NCI-H2196 (cell line): ENCODE measurements at regions not wholly inside any gene's neighbourhood (a gene's known extent, or its start where the extent isn't known, plus 50 kb on each side); places are given as distances from the start of the nearest gene placed in this dataset.
"Not testable (repeated sequence)": the region's sequence is repeated elsewhere in the genome, so short reads cannot be mapped to it uniquely, and the experiment has no call there.

Source experiments
- DNase-seq: peaks from one replicate; lab custom pipeline; 2025; ENCODE audit not compliant: unreplicated experiment; lab: John Stamatoyannopoulos, UW

DNA sequence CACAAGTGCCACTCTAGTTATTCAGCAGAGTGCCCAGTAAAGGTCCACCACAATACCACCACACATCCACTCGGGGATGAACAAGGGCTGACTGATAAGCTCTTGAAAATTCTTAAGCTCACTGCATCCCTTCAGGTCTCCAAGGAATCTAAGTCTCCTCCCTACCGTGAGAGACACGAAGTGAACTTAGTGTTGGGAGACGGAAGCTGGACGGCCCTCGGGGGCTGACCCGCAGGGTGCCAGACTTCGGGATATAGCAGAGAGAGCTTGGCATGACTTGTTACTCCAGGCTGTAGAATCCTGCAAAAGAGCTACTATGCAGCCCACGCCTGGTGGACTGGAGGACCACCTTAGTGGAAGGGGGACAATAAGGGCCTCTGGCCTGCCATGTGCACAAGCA lies 75.1 kb downstream of the LYZL1 start:
- DNase-seq = not testable (repeated sequence)

DNA sequence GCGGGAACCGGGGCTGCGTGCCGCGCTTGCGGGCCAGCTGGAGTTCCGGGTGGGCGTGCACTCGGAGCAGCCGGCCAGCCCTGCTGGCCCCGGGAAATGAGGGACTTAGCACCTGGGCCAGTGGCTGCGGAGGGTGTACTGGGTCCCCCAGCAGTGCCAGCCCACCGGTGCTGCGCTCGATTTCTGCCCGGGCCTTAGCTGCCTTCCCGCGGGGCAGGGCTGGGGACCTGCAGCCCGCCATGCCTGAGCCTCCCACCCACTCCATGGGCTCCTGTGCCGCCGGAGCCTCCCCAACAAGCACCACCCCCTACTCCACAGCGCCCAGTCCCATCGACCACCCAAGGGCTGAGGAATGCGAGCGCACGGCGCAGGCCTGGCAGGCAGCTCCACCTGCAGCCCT lies 77.3 kb downstream of the LYZL1 start:
- not testable (repeated sequence) for DNase-seq

DNA sequence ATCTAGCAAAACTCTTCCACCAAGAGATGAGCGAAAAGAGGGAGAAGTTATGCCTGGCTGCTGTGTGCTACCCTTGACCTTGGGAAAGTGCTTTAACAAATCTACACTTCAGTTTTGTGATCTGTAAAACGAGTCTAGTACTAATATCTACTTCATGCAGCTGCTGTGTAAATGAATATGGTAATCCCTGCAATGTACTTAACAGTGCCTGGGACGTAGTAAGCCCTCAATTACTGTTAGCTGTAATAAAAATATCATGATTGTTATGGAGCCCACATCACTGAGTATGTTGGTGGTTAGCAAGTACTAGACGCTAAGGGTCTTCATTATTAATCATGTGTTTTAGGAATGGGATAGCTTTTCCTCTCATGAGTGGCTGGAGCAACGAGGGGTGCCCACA lies 80.5 kb downstream of the LYZL1 start:
- DNase-seq = no peak

DNA sequence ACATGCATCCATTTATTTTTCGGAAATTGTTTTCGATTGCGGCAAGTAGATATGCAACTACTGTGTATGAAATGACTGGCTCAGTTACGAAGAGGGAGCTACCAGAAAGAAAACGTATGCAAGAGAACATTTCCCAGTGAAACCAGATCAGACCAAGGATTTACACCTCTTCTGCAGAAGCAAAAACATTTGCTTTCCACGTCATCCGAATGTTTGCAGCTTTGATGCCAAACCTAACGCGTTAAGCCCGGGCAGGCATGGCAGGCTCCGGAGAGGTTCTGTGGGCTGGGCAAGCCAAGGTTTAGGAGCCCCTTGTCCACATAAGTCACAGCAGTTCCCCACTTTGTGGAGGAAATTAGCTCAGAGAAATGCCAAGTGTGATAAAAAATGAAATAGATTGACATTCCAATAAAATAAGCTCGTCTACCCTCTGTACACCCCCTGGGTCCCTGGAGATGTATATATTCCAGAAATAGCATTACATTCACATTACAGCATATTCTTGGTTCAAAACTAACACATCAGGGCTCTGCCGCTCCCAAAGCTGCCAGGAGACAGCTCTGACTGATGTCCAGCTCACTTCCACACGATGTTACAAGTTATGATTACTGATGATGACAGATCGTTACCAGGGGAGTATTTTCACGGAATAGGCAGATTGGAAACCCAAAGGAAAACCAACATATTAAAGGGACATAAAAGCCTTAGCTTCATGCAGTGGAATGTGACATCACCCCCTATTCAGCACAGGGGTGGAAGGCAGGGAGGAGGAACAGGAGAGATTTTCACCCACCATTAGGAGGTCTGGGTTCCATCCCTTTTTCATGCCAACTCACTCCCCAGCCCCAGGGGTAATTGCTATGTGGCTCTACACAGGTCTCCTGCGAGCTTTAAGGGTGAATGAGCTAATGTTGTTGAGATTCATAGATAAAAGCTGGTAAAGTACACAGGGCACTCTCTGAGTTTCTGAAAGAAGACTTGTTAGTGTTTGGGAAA lies 81.5 kb downstream of the LYZL1 start:
- DNase-seq = no peak

DNA sequence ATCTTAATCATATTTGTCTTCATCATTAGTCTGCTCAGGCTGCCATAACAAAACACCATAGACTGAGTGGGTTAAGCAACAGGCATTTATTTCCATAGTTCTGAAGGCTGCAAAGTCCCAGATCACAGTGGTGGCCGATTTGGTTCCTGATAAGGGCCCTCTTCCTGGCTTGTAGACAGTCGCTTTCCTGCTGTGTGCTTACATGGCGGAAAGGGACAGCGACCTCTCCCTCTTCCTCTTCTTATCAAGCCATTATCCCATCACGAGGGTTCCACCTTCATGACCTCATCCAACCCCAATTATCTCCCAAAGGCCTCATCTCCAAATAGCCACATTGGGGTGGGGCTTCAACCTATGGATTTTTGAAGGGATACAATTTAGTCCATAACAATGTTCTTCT lies 84.0 kb downstream of the LYZL1 start:
- no peak for DNase-seq

DNA sequence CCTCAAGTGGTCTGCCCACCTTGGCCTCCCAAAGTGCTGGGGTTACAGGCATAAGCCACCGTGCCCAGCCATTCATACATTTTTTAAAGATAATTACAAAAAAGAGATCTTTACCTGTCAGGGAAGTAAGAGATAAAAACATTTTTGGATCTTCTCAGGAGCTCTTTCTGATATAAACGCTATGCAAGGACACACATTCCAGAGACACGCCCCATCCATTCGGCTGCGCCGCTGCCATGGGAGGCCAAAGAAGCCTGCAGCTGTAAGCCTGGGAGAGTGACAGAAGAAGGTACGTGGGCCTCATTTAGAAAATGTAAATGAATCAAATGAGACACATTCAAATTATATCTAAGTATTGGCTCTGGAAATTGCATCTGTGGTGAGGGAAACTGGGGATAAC lies 85.3 kb downstream of the LYZL1 start:
- DNase-seq = no peak

DNA sequence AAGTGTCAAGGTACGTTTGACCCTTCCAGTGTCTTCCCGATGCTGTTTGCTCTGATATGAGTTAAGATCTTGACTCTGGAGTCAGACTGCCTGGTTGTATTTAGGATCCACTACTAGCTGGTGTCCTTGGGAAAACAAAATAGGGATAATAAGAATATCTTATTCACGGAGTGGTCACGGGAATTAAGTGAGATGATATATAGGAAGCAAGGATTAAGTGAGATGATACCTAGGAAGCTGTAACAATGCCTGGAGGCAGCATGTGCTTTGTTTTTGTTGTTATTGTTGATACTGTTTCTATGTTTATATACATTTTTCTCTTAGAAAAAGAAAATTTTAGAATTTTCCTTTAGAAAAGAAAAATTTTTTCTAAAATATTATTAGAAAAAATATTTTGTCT lies 87.0 kb downstream of the LYZL1 start:
- DNase-seq = no peak

DNA sequence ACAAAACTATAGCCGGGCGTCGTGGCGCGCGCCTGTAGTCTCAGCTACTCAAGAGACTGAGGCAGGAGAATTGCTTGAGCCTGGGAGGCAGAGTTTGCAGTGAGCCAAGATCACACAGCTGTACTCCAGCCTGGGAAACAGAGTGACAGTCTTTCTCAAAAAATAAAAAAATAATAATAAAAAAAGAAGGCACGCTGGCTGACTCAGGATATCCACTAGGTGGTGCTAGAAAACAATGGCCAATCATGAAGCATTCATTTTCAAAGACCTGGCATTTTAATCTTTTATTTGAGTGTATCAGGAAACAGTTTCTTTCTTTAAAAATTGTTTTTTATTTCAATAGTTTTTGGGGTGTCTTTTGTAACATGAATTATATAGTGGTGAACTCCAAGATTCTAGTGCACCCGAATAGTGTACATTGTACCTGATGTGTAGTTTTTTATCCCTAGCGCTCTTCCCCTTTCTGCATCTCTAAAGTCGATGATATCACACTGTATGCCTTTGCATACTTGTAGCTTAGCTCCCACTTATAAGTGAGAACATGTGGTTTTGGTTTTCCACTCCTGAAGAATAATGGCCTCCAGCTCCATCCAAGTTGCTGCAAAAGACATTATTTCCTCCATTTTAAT lies 88.6 kb downstream of the LYZL1 start:
- peak; percentile 11 for DNase-seq

DNA sequence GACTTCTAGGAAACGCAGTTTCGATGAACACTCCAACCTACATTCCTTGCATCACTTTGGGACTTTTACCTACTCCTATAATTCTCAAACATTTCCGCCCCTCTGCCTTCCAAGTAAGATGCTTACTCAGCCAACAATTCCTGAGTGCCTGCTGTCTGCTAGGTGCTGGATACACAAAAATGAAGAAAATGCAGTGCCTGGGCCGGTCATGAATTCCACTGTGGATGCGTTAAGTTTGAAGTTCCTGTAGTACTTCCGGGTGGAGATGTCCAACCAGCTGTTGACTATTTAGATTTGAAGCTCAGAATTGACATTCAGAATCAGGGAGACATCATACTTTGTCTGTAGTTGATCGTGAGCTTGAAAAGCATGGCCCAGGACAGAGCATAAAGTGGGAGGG lies 89.2 kb downstream of the LYZL1 start:
- DNase-seq = no peak

DNA sequence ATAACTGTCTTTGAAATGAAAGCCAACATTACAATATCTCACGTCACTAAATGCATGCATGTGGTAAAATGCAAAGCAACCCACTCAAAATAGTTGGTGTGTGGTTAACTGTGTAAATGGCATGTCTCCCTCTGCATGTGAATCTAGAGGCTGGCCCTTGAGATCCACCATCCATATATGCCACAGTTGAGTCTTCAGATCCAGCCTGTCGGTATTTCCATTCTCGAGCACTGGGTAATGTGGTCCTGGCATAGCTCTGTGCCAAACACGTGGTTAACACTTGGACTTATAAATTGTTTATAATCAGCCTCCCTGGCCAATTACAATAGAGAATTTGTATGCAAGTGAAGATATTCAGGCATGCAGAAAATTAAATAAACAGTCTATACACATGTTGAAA lies 90.3 kb downstream of the LYZL1 start:
- DNase-seq = no peak

DNA sequence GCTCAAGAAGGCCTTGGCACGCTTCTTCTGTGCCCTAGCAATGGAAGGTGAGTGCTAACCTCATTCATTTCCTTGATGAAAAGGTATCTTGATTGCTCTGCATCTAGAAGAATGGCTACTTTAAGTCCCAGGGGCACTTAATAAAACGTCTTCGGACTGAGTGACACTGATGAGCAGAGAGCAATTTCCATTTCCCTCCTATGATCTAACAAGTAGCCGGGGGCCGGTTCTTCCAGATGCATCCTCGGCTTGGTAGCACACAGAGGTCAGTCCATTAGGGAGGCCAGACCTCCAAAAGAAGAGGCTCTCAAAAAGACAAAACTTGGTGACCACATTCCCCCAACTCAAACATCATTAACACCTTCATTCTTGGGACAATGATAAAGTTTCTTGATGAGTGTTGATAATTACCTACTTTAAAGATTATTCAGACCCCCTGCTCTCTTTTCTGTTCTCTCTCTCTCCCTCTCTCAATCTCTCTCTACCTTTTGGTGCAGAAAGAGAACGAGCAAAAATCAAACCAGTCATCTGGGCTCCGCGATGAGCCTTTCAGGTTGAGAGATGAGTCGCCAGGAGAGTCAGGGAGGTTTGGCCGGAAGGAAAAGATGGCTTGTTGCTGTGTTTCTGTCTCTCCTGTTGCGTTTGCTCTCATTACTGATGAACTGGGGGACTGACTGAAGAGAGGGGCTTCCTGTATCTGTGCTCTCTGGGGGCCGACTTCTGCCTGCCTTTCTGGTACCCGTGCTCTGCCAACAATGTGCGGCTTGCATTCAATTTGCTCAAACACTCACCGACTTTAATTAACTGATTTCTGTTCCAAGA lies 91.1 kb downstream of the LYZL1 start:
- not testable (repeated sequence) for DNase-seq

DNA sequence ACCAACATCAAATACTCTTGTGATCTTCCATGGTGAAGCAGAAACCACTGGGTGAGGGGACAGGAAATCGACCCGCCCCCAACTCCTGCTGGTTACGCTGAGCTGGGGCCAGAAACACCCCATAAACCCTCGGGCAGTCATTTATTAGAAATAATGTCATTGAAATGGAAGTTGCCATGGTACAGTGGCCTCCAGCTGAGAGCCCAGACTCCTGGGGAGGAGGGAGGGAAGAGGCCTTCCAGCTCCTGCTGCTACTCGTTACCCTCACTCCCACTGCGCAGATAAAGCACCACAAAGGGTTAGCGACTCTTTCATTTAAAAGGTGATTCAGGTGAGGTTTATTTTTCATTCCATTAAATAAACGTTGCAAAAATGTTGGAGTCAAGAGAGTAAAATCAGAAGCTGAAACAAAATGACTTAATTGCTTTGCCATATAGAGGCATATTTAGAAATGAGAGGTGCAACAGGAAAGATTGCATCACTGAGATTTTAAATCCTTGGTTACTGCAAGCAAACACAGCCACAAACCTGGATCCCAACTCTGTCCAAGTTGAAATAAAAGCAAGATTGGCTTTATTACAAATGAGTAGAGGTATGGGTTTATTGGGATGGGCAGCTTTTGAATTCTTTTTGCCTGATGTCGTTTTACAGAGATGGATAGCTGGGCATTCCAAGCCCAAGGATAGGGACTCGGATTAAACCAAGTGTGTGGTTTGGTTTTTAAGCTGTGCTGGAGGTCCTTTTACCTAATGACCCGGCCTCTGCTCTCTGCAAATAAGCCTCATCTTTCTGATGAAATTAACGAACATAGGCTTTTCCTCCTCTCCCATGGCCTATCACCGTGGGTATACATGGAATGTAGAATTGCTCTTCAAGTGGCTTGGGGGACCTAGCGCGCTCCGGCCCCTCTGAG lies 92.0 kb downstream of the LYZL1 start:
- not testable (repeated sequence) for DNase-seq

DNA sequence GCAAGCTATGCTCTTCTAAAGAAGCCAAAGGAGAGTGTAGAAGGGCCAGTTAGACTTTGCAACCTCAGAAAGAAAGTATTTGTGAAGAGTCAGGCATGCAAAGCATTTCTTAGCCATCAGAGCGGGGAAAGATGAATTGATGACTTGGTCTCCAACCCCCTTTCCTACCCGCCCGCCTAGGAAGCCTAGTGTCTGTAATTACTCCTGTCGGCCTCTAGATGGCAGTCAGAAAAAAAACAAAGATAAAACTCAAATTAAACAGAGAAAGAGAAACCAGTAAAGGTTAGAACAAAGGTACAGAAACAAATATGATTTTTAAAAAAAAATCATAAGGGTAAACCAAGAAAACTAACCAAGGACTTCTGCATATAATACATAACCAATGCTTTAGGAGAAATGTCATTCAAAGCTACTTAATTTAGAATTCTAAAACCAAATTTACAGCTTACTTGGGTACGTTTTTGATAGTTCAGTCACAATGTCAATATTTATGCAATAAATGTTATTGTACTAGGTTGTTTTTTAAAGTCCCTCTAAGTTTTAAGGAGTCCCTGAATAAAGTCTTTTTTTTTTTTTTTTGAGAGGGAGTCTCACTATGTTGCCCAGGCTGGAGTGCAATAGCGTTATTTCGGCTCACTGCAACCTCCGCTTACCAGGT lies 97.6 kb downstream of the LYZL1 start:
- DNase-seq = peak; percentile 1

DNA sequence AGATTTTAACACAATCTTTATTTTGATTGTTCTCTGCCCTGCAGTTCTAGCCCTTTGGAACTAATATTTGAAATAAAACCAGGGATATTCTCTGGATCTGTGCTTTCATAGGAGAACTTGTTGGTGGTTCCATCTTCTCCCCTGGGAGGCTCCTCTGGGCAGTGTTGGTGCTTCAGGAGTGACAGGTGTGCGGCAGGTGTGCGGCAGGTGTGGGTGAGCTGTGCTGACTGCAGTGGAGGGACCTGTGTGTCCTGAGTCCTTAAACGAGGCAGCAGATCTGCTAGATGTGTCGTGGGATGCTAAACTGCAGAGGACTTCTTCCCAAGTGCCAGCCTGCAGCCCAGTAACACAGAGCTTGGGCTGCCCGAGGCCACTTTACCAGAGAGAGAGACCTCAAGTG lies 98.4 kb downstream of the LYZL1 start:
- DNase-seq = peak; percentile 10

DNA sequence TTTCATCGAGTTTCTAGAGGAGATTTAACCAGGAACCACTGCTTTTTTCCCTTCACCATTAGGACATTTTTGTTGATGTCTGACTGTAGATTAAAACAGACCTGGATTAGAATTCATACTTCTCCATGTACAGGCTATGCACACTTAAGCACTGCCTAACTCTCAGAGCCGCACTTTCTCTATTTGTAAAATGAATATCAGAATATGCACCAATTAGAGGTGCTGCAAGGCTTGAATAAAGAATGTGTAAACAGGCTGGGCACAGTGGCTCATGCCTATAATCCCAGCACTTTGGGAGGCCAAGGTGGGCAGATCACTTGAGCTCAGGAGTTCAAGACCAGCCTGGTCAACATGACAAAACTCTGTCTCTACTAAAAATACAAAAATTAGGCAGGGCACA lies 99.2 kb downstream of the LYZL1 start:
- not testable (repeated sequence) for DNase-seq

DNA sequence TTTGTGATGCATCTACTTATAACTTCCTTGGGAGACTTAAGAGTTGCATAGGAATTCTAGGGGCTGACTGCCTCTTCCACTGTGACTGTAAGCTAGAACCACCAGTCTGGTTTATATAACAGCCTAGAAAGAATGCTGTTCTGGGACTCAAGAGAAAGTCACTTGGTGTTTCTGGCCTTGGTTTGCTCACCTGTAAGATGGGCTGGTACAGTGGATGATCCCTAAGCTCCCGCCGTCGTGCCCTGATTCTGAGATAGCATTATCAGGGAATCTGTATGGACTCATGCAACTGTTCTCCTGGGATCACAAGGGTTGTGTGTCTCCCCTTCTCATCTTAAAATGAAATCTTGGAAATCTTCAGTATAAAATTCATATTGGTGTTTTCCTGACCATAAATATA lies 100.6 kb downstream of the LYZL1 start:
- no peak for DNase-seq

DNA sequence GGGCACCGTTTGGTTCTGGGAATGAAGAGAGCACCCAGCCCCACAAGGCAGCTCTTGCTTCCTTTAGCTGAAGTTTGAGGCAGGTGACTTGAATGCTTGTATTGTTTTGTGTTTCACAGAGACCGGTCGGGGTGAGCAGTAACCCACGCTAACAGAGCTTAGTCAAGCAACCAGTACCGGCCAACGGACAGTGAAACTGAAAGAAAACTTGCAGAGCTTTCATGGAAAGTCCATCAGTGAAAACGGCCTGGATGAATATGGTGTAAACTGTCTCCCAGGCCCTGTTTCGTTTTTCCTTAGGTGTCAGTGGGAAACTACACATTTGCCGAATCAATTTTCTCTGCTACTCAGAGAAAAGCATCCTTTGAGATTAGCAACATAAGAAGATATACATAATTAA lies 101.1 kb downstream of the LYZL1 start:
- no peak for DNase-seq

DNA sequence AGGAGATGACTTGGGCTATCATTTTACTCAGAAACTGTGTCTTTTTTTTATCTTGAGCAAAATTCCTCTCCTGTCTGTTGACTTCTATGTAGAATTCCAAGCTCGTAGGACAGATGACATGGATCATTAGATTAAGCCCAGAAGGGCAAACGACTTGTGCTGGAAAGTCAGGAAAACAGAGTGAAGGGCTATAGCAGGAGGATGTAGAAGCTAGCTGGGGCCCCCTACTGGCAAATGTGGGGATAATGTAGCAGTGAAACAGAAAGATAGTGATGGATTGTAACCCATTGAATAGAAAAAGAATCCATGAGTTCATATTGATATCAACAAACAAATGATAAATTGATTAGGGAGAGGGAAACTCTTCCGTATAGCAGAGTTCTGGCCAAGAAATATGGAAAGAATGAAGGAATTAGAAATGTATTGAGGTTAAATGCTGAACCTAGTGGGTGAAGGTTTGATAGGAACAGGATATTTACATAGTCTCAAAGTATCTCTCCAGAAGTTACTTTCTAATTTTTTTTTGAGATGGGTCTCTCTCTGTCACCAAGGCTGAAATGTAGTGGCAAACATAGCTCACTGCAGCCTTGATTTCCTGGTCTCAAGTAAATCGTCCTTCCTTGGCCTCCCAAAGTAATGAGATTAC lies 103.6 kb downstream of the LYZL1 start:
- DNase-seq = peak; percentile 37

DNA sequence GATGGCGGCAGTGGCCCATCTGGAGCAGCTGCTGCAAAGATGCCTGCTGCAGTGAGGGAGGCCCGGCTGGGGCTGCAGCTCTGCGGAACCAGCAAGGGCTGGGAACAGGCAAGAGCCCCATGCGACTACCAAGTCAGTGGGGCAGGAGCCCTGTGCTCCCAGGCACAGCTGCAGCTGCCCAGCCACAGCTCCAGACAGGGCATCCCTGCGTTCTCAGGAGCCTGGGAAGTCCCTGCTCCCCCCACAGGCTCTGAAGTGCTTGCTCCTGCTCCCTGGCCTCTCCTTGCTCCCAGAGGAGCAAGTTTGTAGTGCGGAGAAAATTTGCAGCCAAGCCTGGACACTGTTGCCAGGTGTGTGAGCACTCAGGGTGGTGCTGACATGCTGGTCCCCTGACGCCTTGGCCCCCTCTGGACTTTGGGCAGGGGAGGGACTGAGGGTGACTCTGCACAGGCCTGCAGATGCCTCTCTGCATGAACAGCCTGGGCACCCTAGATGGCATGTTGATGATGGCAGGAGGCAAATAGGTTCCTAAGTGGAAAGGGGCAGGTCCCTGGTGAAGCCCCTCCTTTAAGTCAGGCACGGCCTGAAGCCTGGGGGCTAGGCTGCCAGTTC lies 105.6 kb downstream of the LYZL1 start:
- DNase-seq = no peak
